ENCODE measurements at regions not wholly inside any gene's neighbourhood (a gene's known extent, or its start where the extent isn't known, plus 50 kb on each side); places are given as distances from the start of the nearest gene placed in this dataset.
"Not testable (repeated sequence)": the region's sequence is repeated elsewhere in the genome, so short reads cannot be mapped to it uniquely, and the experiment has no call there.

DNA sequence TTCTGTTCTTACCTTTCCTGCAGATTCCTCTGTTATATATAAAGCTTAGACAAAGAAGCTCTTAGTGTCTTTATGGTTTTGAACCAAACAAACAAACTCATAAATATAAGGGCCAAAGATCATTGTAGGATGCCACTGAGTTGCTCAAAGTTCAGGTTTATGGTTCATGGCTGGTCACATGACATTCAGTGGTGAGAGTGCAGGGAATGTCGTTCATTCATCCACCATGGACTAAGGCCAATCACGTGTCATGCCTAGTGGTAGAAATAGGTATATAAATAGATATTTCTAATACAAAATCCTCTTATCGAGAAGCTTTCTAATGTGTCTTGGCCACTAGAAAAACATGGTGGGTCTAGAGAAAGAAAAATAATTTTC is 119.4 kb downstream of the GATA3 start:
- H3K4me1 ChIP-seq (ENCODE audit: low read depth) = no peaks in the 10 kb centered on the region
- H3K4me3 ChIP-seq = no peak overlapping the region
- TF ChIP-seq, protein P1, sequence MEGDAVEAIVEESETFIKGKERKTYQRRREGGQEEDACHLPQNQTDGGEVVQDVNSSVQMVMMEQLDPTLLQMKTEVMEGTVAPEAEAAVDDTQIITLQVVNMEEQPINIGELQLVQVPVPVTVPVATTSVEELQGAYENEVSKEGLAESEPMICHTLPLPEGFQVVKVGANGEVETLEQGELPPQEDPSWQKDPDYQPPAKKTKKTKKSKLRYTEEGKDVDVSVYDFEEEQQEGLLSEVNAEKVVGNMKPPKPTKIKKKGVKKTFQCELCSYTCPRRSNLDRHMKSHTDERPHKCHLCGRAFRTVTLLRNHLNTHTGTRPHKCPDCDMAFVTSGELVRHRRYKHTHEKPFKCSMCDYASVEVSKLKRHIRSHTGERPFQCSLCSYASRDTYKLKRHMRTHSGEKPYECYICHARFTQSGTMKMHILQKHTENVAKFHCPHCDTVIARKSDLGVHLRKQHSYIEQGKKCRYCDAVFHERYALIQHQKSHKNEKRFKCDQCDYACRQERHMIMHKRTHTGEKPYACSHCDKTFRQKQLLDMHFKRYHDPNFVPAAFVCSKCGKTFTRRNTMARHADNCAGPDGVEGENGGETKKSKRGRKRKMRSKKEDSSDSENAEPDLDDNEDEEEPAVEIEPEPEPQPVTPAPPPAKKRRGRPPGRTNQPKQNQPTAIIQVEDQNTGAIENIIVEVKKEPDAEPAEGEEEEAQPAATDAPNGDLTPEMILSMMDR (IDR thresholded peaks at IDR 0.05; ENCODE audit: low read depth, low read length) = no peak
- no peaks in the 10 kb centered on the region for H3K36me3 ChIP-seq
- no peaks in the 10 kb centered on the region for H3K9me3 ChIP-seq (ENCODE audit: low read depth)
- H3K27ac ChIP-seq = no peak overlapping the region
- no peak for DNase-seq (ENCODE audit: low read depth in 1 of 2, low spot score in 1 of 2)
- H3K27me3 ChIP-seq = no peaks in the 10 kb centered on the region

DNA sequence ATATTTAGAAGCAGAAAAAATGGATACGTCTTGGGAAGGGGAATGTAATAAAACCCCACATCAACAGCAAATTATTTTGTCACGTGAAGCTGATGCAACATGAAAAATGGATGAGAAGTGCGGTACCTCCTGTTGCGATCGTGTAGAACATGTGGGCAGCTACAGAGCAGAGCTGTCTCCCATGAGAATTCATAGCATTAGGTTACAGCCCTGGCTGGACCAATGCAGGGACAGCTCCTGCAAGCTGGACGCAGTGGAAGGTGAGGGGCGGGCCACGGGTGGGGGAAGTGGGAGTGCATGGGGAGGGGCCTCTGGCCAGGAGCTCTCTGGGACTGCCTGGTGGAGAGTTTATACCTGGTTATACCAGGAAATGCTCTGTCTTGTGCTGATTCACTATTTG is 120.3 kb downstream of the GATA3 start:
- no peaks in the 10 kb centered on the region for H3K36me3 ChIP-seq
- no peaks in the 10 kb centered on the region for H3K27me3 ChIP-seq
- peak in 1 of 2 donors; percentile 51 for DNase-seq (ENCODE audit: low read depth in 1 of 2, low spot score in 1 of 2)
- H3K9me3 ChIP-seq (ENCODE audit: low read depth) = no peaks in the 10 kb centered on the region
- no peak overlapping the region for H3K4me3 ChIP-seq
- no peaks in the 10 kb centered on the region for H3K4me1 ChIP-seq (ENCODE audit: low read depth)
- H3K27ac ChIP-seq = no peak overlapping the region
- TF ChIP-seq, protein P1 (IDR thresholded peaks at IDR 0.05; ENCODE audit: low read depth, low read length) = no peak

DNA sequence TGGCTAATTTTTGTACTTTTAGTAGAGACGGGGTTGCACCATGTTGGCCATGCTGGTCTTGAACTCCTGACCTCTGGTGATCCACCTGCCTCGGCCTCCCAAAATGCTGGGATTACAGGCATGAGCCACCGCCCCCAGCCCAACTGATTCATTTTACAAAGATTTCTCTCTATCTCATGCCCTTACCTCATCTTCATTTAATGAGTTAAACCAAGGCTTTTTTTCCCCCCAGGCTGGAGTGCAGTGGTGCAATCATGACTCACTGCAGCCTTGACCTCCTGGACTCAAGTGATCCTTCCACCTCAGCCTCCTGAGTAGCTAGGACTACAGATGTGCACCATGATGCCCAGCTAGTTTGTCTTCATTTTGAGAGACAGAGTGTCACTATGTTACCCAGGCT is 123.0 kb downstream of the GATA3 start:
- not testable (repeated sequence) for DNase-seq (ENCODE audit: low read depth in 1 of 2, low spot score in 1 of 2); H3K27ac ChIP-seq; H3K36me3 ChIP-seq; H3K4me1 ChIP-seq (ENCODE audit: low read depth); H3K27me3 ChIP-seq; H3K4me3 ChIP-seq; H3K9me3 ChIP-seq (ENCODE audit: low read depth)

DNA sequence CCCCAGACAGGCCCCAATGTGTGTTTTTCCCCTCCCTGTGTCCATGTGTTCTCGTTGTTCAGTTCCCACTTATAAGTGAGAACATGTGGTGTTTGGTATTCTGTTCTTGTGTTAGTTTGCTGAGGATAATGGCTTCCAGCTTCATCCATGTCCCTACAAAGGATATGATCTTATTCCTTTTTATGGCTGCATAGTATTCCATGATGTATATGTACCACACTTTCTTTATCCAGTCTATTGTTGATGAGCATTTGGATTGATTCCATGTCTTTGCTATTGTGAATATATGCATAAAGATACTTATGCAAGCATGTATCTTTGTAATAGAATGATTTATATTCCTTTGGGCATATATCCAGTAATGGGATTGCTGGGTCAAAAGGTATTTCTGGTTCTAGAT is 125.3 kb downstream of the GATA3 start:
- DNase-seq (ENCODE audit: low read depth in 1 of 2, low spot score in 1 of 2); H3K27me3 ChIP-seq; H3K4me1 ChIP-seq (ENCODE audit: low read depth); H3K36me3 ChIP-seq; H3K9me3 ChIP-seq (ENCODE audit: low read depth); H3K4me3 ChIP-seq; H3K27ac ChIP-seq: not testable (repeated sequence)

DNA sequence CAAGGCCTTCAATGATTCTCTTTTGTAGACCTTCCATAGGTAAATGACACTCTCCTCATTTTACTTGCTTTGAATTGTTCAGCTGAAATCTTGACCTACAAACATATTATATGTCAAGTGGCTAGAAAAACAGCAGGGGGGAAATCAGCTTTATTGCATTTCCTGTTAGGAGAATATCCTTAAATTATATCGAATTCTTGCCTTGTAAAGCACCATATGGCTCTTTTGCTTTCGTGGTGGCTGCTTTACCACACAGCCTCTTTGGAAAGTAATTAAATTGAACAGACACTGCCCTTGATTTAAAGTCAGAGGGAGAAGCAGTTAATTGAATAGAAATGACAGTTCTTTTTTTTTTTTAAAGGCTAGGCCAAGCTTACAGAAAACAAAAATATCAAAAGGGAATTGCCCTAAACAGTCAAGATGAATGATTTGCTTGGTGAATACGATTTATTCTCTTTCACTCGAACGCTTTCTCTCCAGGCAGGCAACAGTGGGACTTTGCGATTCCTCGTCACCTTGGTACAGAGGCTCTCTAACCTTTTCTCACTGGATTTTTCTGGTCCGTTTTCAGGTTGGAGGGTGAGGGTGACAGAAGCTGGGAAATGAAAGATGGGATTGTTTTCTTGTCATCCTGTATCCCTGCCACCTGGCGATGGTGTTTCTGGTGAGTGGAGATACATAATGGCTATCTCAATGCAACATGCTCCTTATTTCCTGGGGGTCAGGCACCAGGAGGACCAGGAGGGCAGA is 126.0 kb downstream of the GATA3 start:
- no peaks in the 10 kb centered on the region for H3K27me3 ChIP-seq
- no peak overlapping the region for H3K27ac ChIP-seq
- no peaks in the 10 kb centered on the region for H3K9me3 ChIP-seq (ENCODE audit: low read depth)
- H3K4me3 ChIP-seq = no peak overlapping the region
- no peaks in the 10 kb centered on the region for H3K36me3 ChIP-seq
- TF ChIP-seq, protein P1 (IDR thresholded peaks at IDR 0.05; ENCODE audit: low read depth, low read length) = no peak
- no peak for DNase-seq (ENCODE audit: low read depth in 1 of 2, low spot score in 1 of 2)
- H3K4me1 ChIP-seq (ENCODE audit: low read depth) = no peaks in the 10 kb centered on the region

DNA sequence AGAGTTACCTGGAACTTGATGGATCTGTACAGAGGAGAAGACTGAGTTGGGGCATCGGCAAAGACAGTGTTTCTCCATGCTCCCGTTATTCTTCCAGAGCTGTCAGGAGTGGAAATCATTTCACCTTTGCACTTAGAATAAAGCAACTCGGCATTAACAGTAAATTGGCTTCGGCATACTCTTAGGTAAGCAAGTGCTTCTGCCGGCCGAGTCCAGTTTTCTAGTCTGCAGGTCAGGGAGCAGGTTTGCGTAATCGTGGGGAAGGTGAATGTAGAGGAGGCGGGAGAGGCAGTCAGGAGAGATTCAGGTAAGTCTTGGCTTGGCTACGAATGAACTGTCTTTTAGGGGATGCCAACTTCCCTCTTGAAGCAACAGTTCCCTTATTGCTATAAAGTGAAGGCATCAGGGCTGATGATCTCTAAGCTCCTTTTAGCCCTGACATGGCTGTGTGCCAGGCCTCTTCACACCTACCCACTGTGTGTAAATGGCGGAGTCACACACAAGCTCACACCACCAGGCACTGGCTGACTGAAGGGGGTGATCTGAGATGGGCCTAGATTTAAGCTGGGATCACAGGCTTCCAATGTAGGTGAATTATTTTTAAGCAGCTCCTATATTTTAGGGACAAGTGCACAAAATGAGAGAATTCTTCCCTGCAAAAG is 127.1 kb downstream of the GATA3 start:
- DNase-seq (ENCODE audit: low read depth in 1 of 2, low spot score in 1 of 2) = no peak
- no peak overlapping the region for H3K27ac ChIP-seq
- no peaks in the 10 kb centered on the region for H3K9me3 ChIP-seq (ENCODE audit: low read depth)
- no peaks in the 10 kb centered on the region for H3K36me3 ChIP-seq
- H3K27me3 ChIP-seq = no peaks in the 10 kb centered on the region
- TF ChIP-seq, protein P1 (IDR thresholded peaks at IDR 0.05; ENCODE audit: low read depth, low read length) = no peak
- H3K4me3 ChIP-seq = no peak overlapping the region
- H3K4me1 ChIP-seq (ENCODE audit: low read depth) = no peaks in the 10 kb centered on the region
